Naive B cell (primary cell): ENCODE measurements at regions not wholly inside any gene's neighbourhood (a gene's known extent, or its start where the extent isn't known, plus 50 kb on each side); places are given as distances from the start of the nearest gene placed in this dataset.

Experiments
- ATAC-seq, 2 donors: fragments of 150-1000 bp; cut with Tn5 transposase; 2 replicates each; pipeline ENCODE4 v1.10.0; 2021; ENCODE audit warnings: low read depth in 2 of 2, mild to moderate bottlenecking in 2 of 2, moderate library complexity in 2 of 2
- DNase-seq: peaks from one replicate; pipeline ENCODE4 v3.0.0; 2022
- H3K27ac Mint-ChIP-seq, 6 donors: one replicate each; pipeline ENCODE4 v1.8.0; 2020 to 2022; ENCODE audit warnings: mild to moderate bottlenecking in 6 of 6, mixed read lengths in 6 of 6, moderate library complexity in 5 of 6, inconsistent platforms in 2 of 6
- H3K27me3 Mint-ChIP-seq, 3 donors: one replicate each; pipeline ENCODE4 v1.8.0; 2021 to 2022; ENCODE audit warnings: mixed read lengths in 3 of 3, mild to moderate bottlenecking in 1 of 3
- H3K36me3 Mint-ChIP-seq, 2 donors: one replicate each; pipeline ENCODE4 v1.8.0; 2020 to 2022; ENCODE audit warnings: mixed read lengths in 2 of 2, inconsistent platforms in 1 of 2, mild to moderate bottlenecking in 1 of 2
- H3K4me1 Mint-ChIP-seq, 3 donors: one replicate each; pipeline ENCODE4 v1.8.0; 2020 to 2022; ENCODE audit warnings: mixed read lengths in 3 of 3, inconsistent platforms in 1 of 3, mild to moderate bottlenecking in 1 of 3, moderate library complexity in 1 of 3
- H3K4me3 Mint-ChIP-seq, 8 donors: one replicate each; pipeline ENCODE4 v1.8.0; 2020 to 2022; ENCODE audit warnings: mild to moderate bottlenecking in 8 of 8, mixed read lengths in 8 of 8, moderate library complexity in 8 of 8, inconsistent platforms in 2 of 8
- H3K9me3 Mint-ChIP-seq, 7 donors: one replicate each; pipeline ENCODE4 v1.8.0; 2020 to 2022; ENCODE audit warnings: mixed read lengths in 7 of 7, mild to moderate bottlenecking in 5 of 7, inconsistent platforms in 2 of 7, moderate library complexity in 1 of 7

- H3K9me3 Mint-ChIP-seq: peaks cover 11 to 28% (median 18%) of the 10 kb centered on the region in 7 donors
- no peaks in the 10 kb centered on the region for H3K36me3 Mint-ChIP-seq
- no peak for DNase-seq
- no peaks in the 10 kb centered on the region for H3K4me1 Mint-ChIP-seq
- H3K27ac Mint-ChIP-seq: no peak overlapping the region
- ATAC-seq: no peak
- no peak overlapping the region for H3K4me3 Mint-ChIP-seq
- peaks cover 3 to 9% (median 8%) of the 10 kb centered on the region in 3 donors for H3K27me3 Mint-ChIP-seq
These were observed 572.3 kb downstream of the MATN1 start for GRCh38 chr1:30151119-30151518.

- peaks cover 11 to 22% (median 16%) of the 10 kb centered on the region in 7 donors for H3K9me3 Mint-ChIP-seq
- no peak overlapping the region for H3K4me3 Mint-ChIP-seq
- H3K27ac Mint-ChIP-seq: no peak overlapping the region
- no peaks in the 10 kb centered on the region for H3K4me1 Mint-ChIP-seq
- no peaks in the 10 kb centered on the region for H3K36me3 Mint-ChIP-seq
- no peak for ATAC-seq
- DNase-seq: no peak
- H3K27me3 Mint-ChIP-seq: peaks cover 5 to 28% (median 17%) of the 10 kb centered on the region in 3 donors
These were observed 574.2 kb downstream of the MATN1 start for GRCh38 chr1:30149226-30149625.

DNA sequence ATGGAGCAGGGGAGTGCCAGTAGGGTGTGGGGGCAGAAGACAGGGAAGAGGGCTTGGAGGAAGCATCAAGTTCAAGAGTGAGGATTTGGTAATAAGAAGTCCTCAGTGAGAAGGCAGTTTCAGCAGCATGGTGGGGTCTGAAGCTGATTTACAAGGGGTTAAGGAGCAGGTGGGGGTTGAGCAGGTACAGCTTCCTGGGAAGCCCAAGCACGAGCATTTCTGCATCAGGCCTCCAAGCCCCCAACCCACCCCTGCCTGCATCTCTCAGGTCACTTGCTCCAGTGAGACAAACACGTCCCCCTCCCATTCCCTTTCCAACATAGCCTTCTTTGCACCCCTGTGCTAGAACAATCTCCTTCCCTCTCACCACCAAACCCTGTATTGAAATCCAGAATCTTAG lies 574.7 kb downstream of the MATN1 start:
- peaks cover 11 to 28% (median 21%) of the 10 kb centered on the region in 7 donors for H3K9me3 Mint-ChIP-seq
- H3K27me3 Mint-ChIP-seq: peaks cover 7 to 32% (median 17%) of the 10 kb centered on the region in 3 donors
- H3K27ac Mint-ChIP-seq: no peak overlapping the region
- ATAC-seq: no peak
- no peaks in the 10 kb centered on the region for H3K4me1 Mint-ChIP-seq
- H3K36me3 Mint-ChIP-seq: no peaks in the 10 kb centered on the region
- no peak overlapping the region for H3K4me3 Mint-ChIP-seq
- DNase-seq: no peak

GRCh38 chr1:30147188-30147587 lies 576.2 kb downstream of the MATN1 start:
- no peaks in the 10 kb centered on the region for H3K36me3 Mint-ChIP-seq
- H3K4me1 Mint-ChIP-seq: no peaks in the 10 kb centered on the region
- DNase-seq (no peak), ATAC-seq (no peak)
- H3K9me3 Mint-ChIP-seq: peaks cover 7 to 25% (median 19%) of the 10 kb centered on the region in 7 donors
- peaks cover 9 to 32% (median 17%) of the 10 kb centered on the region in 3 donors for H3K27me3 Mint-ChIP-seq
- no peak overlapping the region for H3K4me3 Mint-ChIP-seq
- no peak overlapping the region for H3K27ac Mint-ChIP-seq

DNA sequence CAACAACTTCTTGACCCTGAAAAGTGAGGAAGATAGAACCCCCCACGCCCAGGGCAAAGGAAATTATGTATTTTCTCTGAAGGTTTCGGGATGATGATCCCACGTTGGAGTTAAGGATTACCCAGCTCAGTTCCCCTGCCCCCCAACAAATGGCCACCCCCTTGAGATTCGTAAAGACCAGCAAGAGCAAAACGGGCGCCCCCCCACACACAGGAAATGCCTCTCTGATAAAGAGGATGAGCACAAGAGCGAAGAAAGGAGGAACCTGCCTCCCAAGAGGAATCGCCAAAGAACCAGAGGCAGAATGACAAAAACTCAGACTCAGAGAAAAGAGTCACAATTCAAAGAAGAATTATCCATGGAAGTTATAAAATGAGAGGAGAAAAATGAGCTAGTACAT lies 576.9 kb downstream of the MATN1 start:
- Mint-ChIP-seq H3K27me3 (peaks cover 11 to 32% (median 20%) of the 10 kb centered on the region in 3 donors), H3K27ac (no peak overlapping the region), H3K4me1 (no peaks in the 10 kb centered on the region), H3K4me3 (peak overlapping the region in 1 of 8 donors; percentile 67), H3K9me3 (peaks cover 5 to 24% (median 17%) of the 10 kb centered on the region in 7 donors), H3K36me3 (no peaks in the 10 kb centered on the region)
- DNase-seq (no peak), ATAC-seq (no peak)

GRCh38 chr1:30145723-30146303 lies 577.6 kb downstream of the MATN1 start:
- no peak overlapping the region for H3K4me3 Mint-ChIP-seq
- peaks cover 11 to 32% (median 21%) of the 10 kb centered on the region in 3 donors for H3K27me3 Mint-ChIP-seq
- no peaks in the 10 kb centered on the region for H3K4me1 Mint-ChIP-seq

GRCh38 chr1:30144831-30145230 lies 578.6 kb downstream of the MATN1 start:
- Mint-ChIP-seq H3K36me3 (no peaks in the 10 kb centered on the region), H3K9me3 (peaks cover 0 to 17% (median 5%) of the 10 kb centered on the region in 7 donors), H3K27ac (no peak overlapping the region), H3K4me1 (no peaks in the 10 kb centered on the region), H3K4me3 (peak overlapping the region in 1 of 8 donors; percentile 79), H3K27me3 (peaks cover 11 to 32% (median 21%) of the 10 kb centered on the region in 3 donors)
- ATAC-seq (no peak), DNase-seq (no peak)

More at GRCh38 chr1:30145723-30146303, 577.6 kb downstream of the MATN1 start:
- ATAC-seq: no peak
- H3K27ac Mint-ChIP-seq: no peak overlapping the region
- no peaks in the 10 kb centered on the region for H3K36me3 Mint-ChIP-seq
- peaks cover 0 to 17% (median 10%) of the 10 kb centered on the region in 7 donors for H3K9me3 Mint-ChIP-seq
- DNase-seq: no peak

GRCh38 chr1:30143517-30143916 lies 579.9 kb downstream of the MATN1 start:
- H3K27me3 Mint-ChIP-seq: peaks cover 11 to 32% (median 25%) of the 10 kb centered on the region in 3 donors
- H3K27ac Mint-ChIP-seq: no peak overlapping the region
- no peaks in the 10 kb centered on the region for H3K4me1 Mint-ChIP-seq
- no peak overlapping the region for H3K4me3 Mint-ChIP-seq
- peaks cover 0 to 19% (median 5%) of the 10 kb centered on the region in 7 donors for H3K9me3 Mint-ChIP-seq
- ATAC-seq (no peak), DNase-seq (no peak)
- H3K36me3 Mint-ChIP-seq: no peaks in the 10 kb centered on the region

- H3K27ac Mint-ChIP-seq: no peak overlapping the region
- ATAC-seq: no peak
- H3K36me3 Mint-ChIP-seq: no peaks in the 10 kb centered on the region
- no peak for DNase-seq
- H3K9me3 Mint-ChIP-seq: peaks cover 0 to 20% (median 7%) of the 10 kb centered on the region in 7 donors
- no peak overlapping the region for H3K4me3 Mint-ChIP-seq
- peaks cover 14 to 17% (median 14%) of the 10 kb centered on the region in 3 donors for H3K27me3 Mint-ChIP-seq
- H3K4me1 Mint-ChIP-seq: no peaks in the 10 kb centered on the region
These were observed 582.8 kb downstream of the MATN1 start for GRCh38 chr1:30140566-30140965.

GRCh38 chr1:30138891-30139290 lies 584.5 kb downstream of the MATN1 start:
- H3K27me3 Mint-ChIP-seq: peaks cover under 1 to 10% (median 10%) of the 10 kb centered on the region in 3 donors
- no peak for ATAC-seq
- no peak for DNase-seq
- peaks cover 0 to 11% (median 2%) of the 10 kb centered on the region in 7 donors for H3K9me3 Mint-ChIP-seq
- H3K36me3 Mint-ChIP-seq: no peaks in the 10 kb centered on the region
- no peak overlapping the region for H3K27ac Mint-ChIP-seq
- H3K4me3 Mint-ChIP-seq: no peak overlapping the region
- H3K4me1 Mint-ChIP-seq: no peaks in the 10 kb centered on the region

DNA sequence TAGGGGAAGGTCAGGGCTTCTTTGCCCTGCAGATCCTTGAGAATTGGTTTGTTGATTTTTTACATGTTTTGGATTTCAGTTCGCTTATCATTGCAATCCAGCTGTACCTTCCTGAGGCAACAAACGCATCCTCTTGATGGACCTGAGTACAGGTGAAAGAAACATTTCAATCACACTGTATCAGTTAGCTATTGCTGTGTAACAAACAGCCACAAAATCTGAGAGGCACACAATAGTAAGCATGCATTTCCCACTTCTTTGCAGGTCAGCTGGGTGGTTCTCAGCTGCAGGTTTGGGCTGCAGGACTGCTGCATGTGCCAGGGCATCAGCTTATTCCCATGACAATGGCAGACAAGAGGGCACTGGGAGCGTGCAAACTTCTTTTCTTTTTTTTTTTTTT lies 586.4 kb downstream of the MATN1 start:
- H3K9me3 Mint-ChIP-seq: peaks cover 0 to 5% (median 0%) of the 10 kb centered on the region in 7 donors
- DNase-seq: no peak
- H3K4me1 Mint-ChIP-seq: no peaks in the 10 kb centered on the region
- no peaks in the 10 kb centered on the region for H3K36me3 Mint-ChIP-seq
- H3K27me3 Mint-ChIP-seq: peaks cover 3 to 10% (median 5%) of the 10 kb centered on the region in 3 donors
- no peak overlapping the region for H3K27ac Mint-ChIP-seq
- no peak for ATAC-seq
- H3K4me3 Mint-ChIP-seq: no peak overlapping the region

DNA sequence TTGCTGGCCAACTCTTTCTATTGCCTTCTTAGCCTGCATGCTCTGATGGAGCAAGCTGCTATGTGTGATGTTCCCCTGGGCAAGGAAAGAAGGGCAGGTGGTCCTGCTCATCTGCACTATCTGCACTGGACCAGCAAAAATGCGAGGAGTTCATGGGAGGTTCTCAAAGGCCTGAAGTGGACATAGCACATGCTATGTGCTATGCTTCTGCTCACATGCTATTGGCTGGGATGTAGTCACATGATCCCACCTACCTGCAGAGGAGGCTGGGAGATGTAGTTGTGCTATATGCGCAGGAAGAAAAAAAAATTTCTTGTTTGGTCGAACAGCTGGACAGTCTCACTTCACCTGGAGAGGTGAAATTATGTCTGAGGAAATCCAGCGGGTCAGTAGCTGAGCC lies 587.7 kb downstream of the MATN1 start:
- H3K4me1 Mint-ChIP-seq: no peaks in the 10 kb centered on the region
- no peak for DNase-seq
- no peaks in the 10 kb centered on the region for H3K36me3 Mint-ChIP-seq
- H3K9me3 Mint-ChIP-seq: peaks cover 0 to 5% (median 0%) of the 10 kb centered on the region in 7 donors
- no peak overlapping the region for H3K27ac Mint-ChIP-seq
- H3K4me3 Mint-ChIP-seq: no peak overlapping the region
- H3K27me3 Mint-ChIP-seq: peaks cover 4 to 13% (median 5%) of the 10 kb centered on the region in 3 donors
- ATAC-seq: no peak

- H3K27me3 Mint-ChIP-seq: peaks cover 5 to 20% (median 8%) of the 10 kb centered on the region in 3 donors
- DNase-seq: no peak
- H3K36me3 Mint-ChIP-seq: no peaks in the 10 kb centered on the region
- ATAC-seq: no peak
- H3K4me1 Mint-ChIP-seq: no peaks in the 10 kb centered on the region
- no peak overlapping the region for H3K4me3 Mint-ChIP-seq
- H3K27ac Mint-ChIP-seq: no peak overlapping the region
- peaks cover 0 to 5% (median 0%) of the 10 kb centered on the region in 7 donors for H3K9me3 Mint-ChIP-seq
These were observed 588.7 kb downstream of the MATN1 start for GRCh38 chr1:30134466-30135217.
